GM19452 (cell line): ENCODE measurements at regions not wholly inside any gene's neighbourhood (a gene's known extent, or its start where the extent isn't known, plus 50 kb on each side); places are given as distances from the start of the nearest gene placed in this dataset.
"Not testable (repeated sequence)": the region's sequence is repeated elsewhere in the genome, so short reads cannot be mapped to it uniquely, and the experiment has no call there.

Source experiments
- ATAC-seq: cut with Tn5 transposase; IDR thresholded peaks from one replicate; pipeline ENCODE4 v1.9.1; 2021; ENCODE audit not compliant: unreplicated experiment

GRCh38 chr15:59835776-59836175 lies 146.7 kb upstream of the BNIP2 start:
- ATAC-seq, result no peak

GRCh38 chr15:59834528-59834927 lies 145.4 kb upstream of the BNIP2 start:
- ATAC-seq, result no peak

GRCh38 chr15:59833366-59833765 lies 144.2 kb upstream of the BNIP2 start:
- no peak for ATAC-seq

GRCh38 chr15:59830873-59831272 lies 141.8 kb upstream of the BNIP2 start:
- no peak for ATAC-seq

- no peak for ATAC-seq
Observed at GRCh38 chr15:59830098-59830497, 141.0 kb upstream of the BNIP2 start.

GRCh38 chr15:59828861-59829260 lies 139.7 kb upstream of the BNIP2 start:
- no peak for ATAC-seq

GRCh38 chr15:59828263-59828662 lies 139.1 kb upstream of the BNIP2 start:
- ATAC-seq, result no peak

- no peak for ATAC-seq
Observed at GRCh38 chr15:59825901-59826300, 136.8 kb upstream of the BNIP2 start.

GRCh38 chr15:59821286-59821685 lies 132.2 kb upstream of the BNIP2 start:
- no peak for ATAC-seq

- ATAC-seq, result no peak
Observed at GRCh38 chr15:59819092-59819491, 130.0 kb upstream of the BNIP2 start.

GRCh38 chr15:59818336-59818735 lies 129.2 kb upstream of the BNIP2 start:
- no peak for ATAC-seq

- ATAC-seq, result no peak
Observed at GRCh38 chr15:59817834-59818233, 128.7 kb upstream of the BNIP2 start.

GRCh38 chr15:59817053-59817452 lies 127.9 kb upstream of the BNIP2 start:
- ATAC-seq, result no peak

GRCh38 chr15:59814409-59814808 lies 125.3 kb upstream of the BNIP2 start:
- no peak for ATAC-seq

GRCh38 chr15:59812889-59813288 lies 123.8 kb upstream of the BNIP2 start:
- ATAC-seq, result no peak

GRCh38 chr15:59812250-59812870 lies 123.2 kb upstream of the BNIP2 start:
- ATAC-seq, result no peak

GRCh38 chr15:59803293-59803966 lies 114.3 kb upstream of the BNIP2 start:
- ATAC-seq, result not testable (repeated sequence)

GRCh38 chr15:59801649-59802048 lies 112.5 kb upstream of the BNIP2 start:
- ATAC-seq, result no peak

GRCh38 chr15:59798605-59798917 lies 109.4 kb upstream of the BNIP2 start:
- ATAC-seq, result no peak

GRCh38 chr15:59797756-59798604 lies 108.9 kb upstream of the BNIP2 start:
- ATAC-seq, result no peak

- no peak for ATAC-seq
Observed at GRCh38 chr15:59794229-59794886, 105.2 kb upstream of the BNIP2 start.

- ATAC-seq, result no peak
Observed at GRCh38 chr15:59792359-59792758, 103.2 kb upstream of the BNIP2 start.
